ENCODE measurements at regions not wholly inside any gene's neighbourhood (a gene's known extent, or its start where the extent isn't known, plus 50 kb on each side); places are given as distances from the start of the nearest gene placed in this dataset.

DNA sequence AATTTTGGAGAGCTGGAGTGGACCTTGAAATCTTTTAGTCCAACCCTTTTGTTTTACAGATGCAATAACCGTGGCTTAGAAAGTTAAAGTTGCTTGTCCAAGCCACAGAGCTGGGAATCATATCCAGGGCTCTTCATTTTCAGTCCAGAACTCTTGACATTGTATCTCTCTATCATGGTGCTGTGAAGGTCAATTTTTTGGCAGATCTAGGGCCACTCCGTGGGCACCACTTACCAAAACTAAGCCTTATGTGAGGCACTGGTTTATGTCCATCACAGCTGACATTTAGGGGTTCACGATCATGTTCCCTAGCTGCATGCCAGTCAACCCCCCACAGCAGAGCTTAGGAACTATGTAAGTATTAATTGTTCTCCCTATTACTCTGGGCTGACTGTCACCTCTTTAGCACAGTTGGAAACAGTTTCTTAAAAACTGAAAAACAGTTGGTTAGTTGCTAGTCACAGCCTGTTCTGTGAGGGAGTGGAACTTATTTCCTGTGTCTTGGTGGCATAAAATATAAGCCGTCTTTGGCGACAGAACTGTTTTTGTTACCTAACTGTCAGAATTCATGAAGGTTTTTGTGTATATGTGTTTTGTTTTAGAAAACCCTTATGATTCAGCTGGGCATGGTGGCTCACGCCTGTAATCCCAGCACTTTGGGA is 189.6 kb upstream of the UMPS start:
- Mint-ChIP-seq H3K27ac (ENCODE audit: unreplicated experiment) (no peak overlapping the region), H3K36me3 (ENCODE audit: insufficient read depth, unreplicated experiment) (no peaks in the 10 kb centered on the region), H3K4me1 (ENCODE audit: low read depth, unreplicated experiment) (no peaks in the 10 kb centered on the region), H3K4me3 (ENCODE audit: unreplicated experiment) (no peak overlapping the region), H3K27me3 (ENCODE audit: insufficient read depth, unreplicated experiment) (peaks cover 4% of the 10 kb centered on the region), H3K9me3 (ENCODE audit: unreplicated experiment) (no peaks in the 10 kb centered on the region)
- no TSS peak for BruUV-seq (replicated peaks)
- intact Hi-C loops (cut with micrococcal nuclease; ENCODE audit: unreplicated experiment): no loop called here
- H3K9me3 ChIP-seq: no peaks in the 10 kb centered on the region
- DNase-seq: no peak
- H3K4me1 ChIP-seq: no peaks in the 10 kb centered on the region
- ChIA-PET POLR2A (interaction anchor here (0.6 kb wide), 1 partner anchor 13 kb away, joined by 3 read pairs; no protein-coding TSS in a partner anchor), CTCF (interaction anchor here (1.4 kb wide), 1 partner anchor 10 kb away, joined by 3 read pairs; no protein-coding TSS in a partner anchor)
- H3K4me3 ChIP-seq (ENCODE audit: low read depth, low read length): no peak overlapping the region
- TF ChIP-seq, protein P1, sequence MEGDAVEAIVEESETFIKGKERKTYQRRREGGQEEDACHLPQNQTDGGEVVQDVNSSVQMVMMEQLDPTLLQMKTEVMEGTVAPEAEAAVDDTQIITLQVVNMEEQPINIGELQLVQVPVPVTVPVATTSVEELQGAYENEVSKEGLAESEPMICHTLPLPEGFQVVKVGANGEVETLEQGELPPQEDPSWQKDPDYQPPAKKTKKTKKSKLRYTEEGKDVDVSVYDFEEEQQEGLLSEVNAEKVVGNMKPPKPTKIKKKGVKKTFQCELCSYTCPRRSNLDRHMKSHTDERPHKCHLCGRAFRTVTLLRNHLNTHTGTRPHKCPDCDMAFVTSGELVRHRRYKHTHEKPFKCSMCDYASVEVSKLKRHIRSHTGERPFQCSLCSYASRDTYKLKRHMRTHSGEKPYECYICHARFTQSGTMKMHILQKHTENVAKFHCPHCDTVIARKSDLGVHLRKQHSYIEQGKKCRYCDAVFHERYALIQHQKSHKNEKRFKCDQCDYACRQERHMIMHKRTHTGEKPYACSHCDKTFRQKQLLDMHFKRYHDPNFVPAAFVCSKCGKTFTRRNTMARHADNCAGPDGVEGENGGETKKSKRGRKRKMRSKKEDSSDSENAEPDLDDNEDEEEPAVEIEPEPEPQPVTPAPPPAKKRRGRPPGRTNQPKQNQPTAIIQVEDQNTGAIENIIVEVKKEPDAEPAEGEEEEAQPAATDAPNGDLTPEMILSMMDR (IDR thresholded peaks at IDR 0.05; ENCODE audit: insufficient read depth in 1 of 2, low read depth in 1 of 2, low read length in 1 of 2, severe bottlenecking in 1 of 2, unreplicated experiment in 1 of 2): no peak
- H3K36me3 ChIP-seq (ENCODE audit: control insufficient read depth, insufficient read depth, low read length): no peaks in the 10 kb centered on the region
- no peaks in the 10 kb centered on the region for H3K27me3 ChIP-seq (replicated peaks; ENCODE audit: control insufficient read depth, insufficient read depth, low read length)

DNA sequence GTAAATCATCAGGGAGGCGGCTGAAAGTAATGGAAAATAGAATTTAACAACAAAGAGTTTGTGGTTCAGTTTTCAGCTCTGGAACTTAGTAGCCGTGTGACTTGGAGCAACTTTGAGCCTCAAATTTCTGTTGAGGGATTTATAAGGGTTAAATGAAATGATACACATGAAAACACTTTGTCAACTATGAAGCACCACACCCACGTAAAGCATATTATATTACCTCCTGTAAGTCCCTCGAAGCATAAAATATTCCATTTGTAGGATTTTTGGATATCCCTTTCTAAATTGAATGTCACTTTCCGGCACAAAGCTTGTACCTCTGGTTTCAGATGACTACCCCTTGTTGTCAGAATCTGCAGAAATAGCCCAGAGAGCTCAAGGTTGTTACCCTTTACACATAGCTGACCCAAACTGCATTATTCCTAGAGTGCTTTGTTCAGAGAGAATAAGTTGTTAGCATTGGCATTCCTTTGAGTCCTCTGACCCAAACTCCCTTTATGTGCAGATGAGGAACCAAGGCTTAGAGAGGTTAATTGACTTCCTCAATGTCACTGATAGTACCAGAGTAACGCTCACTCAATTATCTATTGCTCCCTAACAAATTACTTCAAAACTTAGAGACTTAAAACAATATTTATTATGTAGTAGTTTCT is 187.9 kb upstream of the UMPS start:
- H3K27ac Mint-ChIP-seq (ENCODE audit: unreplicated experiment): no peak overlapping the region
- ChIA-PET POLR2A (no interaction called here), CTCF (interaction anchor here (1.4 kb wide), 1 partner anchor 8 kb away, joined by 3 read pairs; no protein-coding TSS in a partner anchor)
- no peak for DNase-seq
- TF ChIP-seq, protein P1 (IDR thresholded peaks at IDR 0.05; ENCODE audit: insufficient read depth in 1 of 2, low read depth in 1 of 2, low read length in 1 of 2, severe bottlenecking in 1 of 2, unreplicated experiment in 1 of 2): no peak
- H3K4me3 Mint-ChIP-seq (ENCODE audit: unreplicated experiment): no peak overlapping the region
- BruUV-seq (replicated peaks): no TSS peak
- no peaks in the 10 kb centered on the region for H3K9me3 ChIP-seq
- peaks cover 10% of the 10 kb centered on the region for H3K27me3 Mint-ChIP-seq (ENCODE audit: insufficient read depth, unreplicated experiment)
- H3K27me3 ChIP-seq (replicated peaks; ENCODE audit: control insufficient read depth, insufficient read depth, low read length): no peaks in the 10 kb centered on the region
- intact Hi-C loops (cut with micrococcal nuclease; ENCODE audit: unreplicated experiment): no loop called here
- no peaks in the 10 kb centered on the region for H3K36me3 ChIP-seq (ENCODE audit: control insufficient read depth, insufficient read depth, low read length)
- no peaks in the 10 kb centered on the region for H3K4me1 ChIP-seq
- H3K36me3 Mint-ChIP-seq (ENCODE audit: insufficient read depth, unreplicated experiment): no peaks in the 10 kb centered on the region
- no peaks in the 10 kb centered on the region for H3K4me1 Mint-ChIP-seq (ENCODE audit: low read depth, unreplicated experiment)
- no peak overlapping the region for H3K4me3 ChIP-seq (ENCODE audit: low read depth, low read length)
- H3K9me3 Mint-ChIP-seq (ENCODE audit: unreplicated experiment): no peaks in the 10 kb centered on the region

DNA sequence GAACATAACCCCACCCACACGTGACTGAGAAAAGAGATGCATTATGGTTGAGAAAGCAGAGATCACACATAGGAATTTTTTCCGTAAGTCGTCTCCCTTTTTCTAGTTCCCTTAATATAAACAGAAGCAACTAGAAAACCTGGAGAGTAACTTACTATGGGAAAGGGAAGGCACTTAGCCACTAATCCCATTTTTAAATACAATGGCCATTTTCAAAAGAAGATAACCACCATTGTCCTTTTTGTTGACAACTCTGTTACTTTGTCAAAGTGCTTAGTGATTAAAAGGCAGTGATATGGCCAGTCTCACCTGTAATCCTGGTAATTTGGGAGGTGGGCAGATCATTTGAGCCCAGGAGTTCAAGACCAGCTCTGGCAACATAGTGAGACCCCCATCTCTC is 184.4 kb upstream of the UMPS start:
- H3K27me3 ChIP-seq (replicated peaks; ENCODE audit: control insufficient read depth, insufficient read depth, low read length): no peaks in the 10 kb centered on the region
- BruUV-seq (replicated peaks): no TSS peak

More for the DNA sequence above, 184.4 kb upstream of the UMPS start:
- no peaks in the 10 kb centered on the region for H3K9me3 ChIP-seq
- no peak for DNase-seq
- ChIA-PET POLR2A (no interaction called here), CTCF (interaction anchor here (0.6 kb wide), 1 partner anchor 43 kb away, joined by 3 read pairs; no protein-coding TSS in a partner anchor)
- no peaks in the 10 kb centered on the region for H3K36me3 ChIP-seq (ENCODE audit: control insufficient read depth, insufficient read depth, low read length)
- Mint-ChIP-seq H3K4me3 (ENCODE audit: unreplicated experiment) (no peak overlapping the region), H3K4me1 (ENCODE audit: low read depth, unreplicated experiment) (no peaks in the 10 kb centered on the region), H3K36me3 (ENCODE audit: insufficient read depth, unreplicated experiment) (no peaks in the 10 kb centered on the region), H3K27ac (ENCODE audit: unreplicated experiment) (no peak overlapping the region), H3K27me3 (ENCODE audit: insufficient read depth, unreplicated experiment) (peaks cover 11% of the 10 kb centered on the region), H3K9me3 (ENCODE audit: unreplicated experiment) (no peaks in the 10 kb centered on the region)
- H3K4me3 ChIP-seq (ENCODE audit: low read depth, low read length): no peak overlapping the region
- H3K4me1 ChIP-seq: no peaks in the 10 kb centered on the region
- intact Hi-C loops (cut with micrococcal nuclease; ENCODE audit: unreplicated experiment): no loop called here
- TF ChIP-seq, protein P1 (IDR thresholded peaks at IDR 0.05; ENCODE audit: insufficient read depth in 1 of 2, low read depth in 1 of 2, low read length in 1 of 2, severe bottlenecking in 1 of 2, unreplicated experiment in 1 of 2): no peak
